SK-N-SH treated with all-trans-retinoic acid at 6 μM for 48 hours (cell line): ENCODE measurements at regions not wholly inside any gene's neighbourhood (a gene's known extent, or its start where the extent isn't known, plus 50 kb on each side); places are given as distances from the start of the nearest gene placed in this dataset.

Experiments
- ATAC-seq: fragments of 200-7000 bp; cut with Tn5 transposase; 3 replicates; pipeline ENCODE4 v1.9.1; 2020; ENCODE audit warnings: mild to moderate bottlenecking, moderate library complexity
- ARNTL ChIP-seq: fragments of 450-650 bp; formaldehyde crosslinking; IDR thresholded peaks from 2 replicates; pipeline ENCODE4 v1.5.0; 2020; ENCODE audit warnings: low read depth, mild to moderate bottlenecking, moderate library complexity, borderline replicate concordance
- BACH2 ChIP-seq: fragments of 250-450 bp; sonication (Bioruptor Pico); IDR thresholded peaks from 2 replicates; pipeline ENCODE4 v1.9.0; 2021; ENCODE audit warnings: mild to moderate bottlenecking, borderline replicate concordance
- CSDC2 ChIP-seq: fragments of 250-450 bp; sonication (Bioruptor Pico); IDR thresholded peaks from 2 replicates; pipeline ENCODE4 v1.5.0; 2020; ENCODE audit warnings: mild to moderate bottlenecking, moderate library complexity
- ESRRG ChIP-seq: fragments of 250-450 bp; sonication (Bioruptor Pico); IDR thresholded peaks from 2 replicates; pipeline ENCODE4 v1.6.1; 2021; ENCODE audit warnings: mild to moderate bottlenecking
- GLIS3 ChIP-seq: fragments of 250-450 bp; sonication (Bioruptor Pico); IDR thresholded peaks from 2 replicates; pipeline ENCODE4 v1.5.0; 2020; ENCODE audit warnings: mild to moderate bottlenecking, moderate library complexity
- ISL1 ChIP-seq: fragments of 250-450 bp; sonication (Bioruptor Pico); IDR thresholded peaks from 2 replicates; pipeline ENCODE4 v2.1.2; 2022; ENCODE audit warnings: mild to moderate bottlenecking, moderate library complexity
- OSR1 ChIP-seq: fragments of 250-450 bp; sonication (Bioruptor Pico); IDR thresholded peaks from 2 replicates; pipeline ENCODE4 v1.8.0; 2022; ENCODE audit warnings: moderate library complexity, mild to moderate bottlenecking, inconsistent platforms
- PPARA ChIP-seq: fragments of 250-450 bp; sonication (Bioruptor Pico); IDR thresholded peaks from 2 replicates; pipeline ENCODE4 v1.5.0; 2020; ENCODE audit warnings: mild to moderate bottlenecking, borderline replicate concordance
- RARB ChIP-seq: fragments of 250-450 bp; sonication (Bioruptor Pico); IDR thresholded peaks from 2 replicates; pipeline ENCODE4 v1.8.0; 2021; ENCODE audit warnings: mild to moderate bottlenecking, moderate library complexity
- SNAI2 ChIP-seq: fragments of 250-450 bp; sonication (Bioruptor Pico); IDR thresholded peaks from 2 replicates; pipeline ENCODE4 v1.5.0; 2020; ENCODE audit warnings: mild to moderate bottlenecking, moderate library complexity
- TCF4 ChIP-seq: fragments of 250-450 bp; sonication (Bioruptor Pico); IDR thresholded peaks from 2 replicates; pipeline ENCODE4 v1.8.0; 2021; ENCODE audit warnings: mild to moderate bottlenecking, moderate library complexity, borderline replicate concordance
- TOX ChIP-seq: fragments of 250-450 bp; sonication (Bioruptor Pico); IDR thresholded peaks from 2 replicates; pipeline ENCODE4 v1.8.0; 2021; ENCODE audit warnings: mild to moderate bottlenecking, moderate library complexity, borderline replicate concordance
- ZFP3 ChIP-seq: fragments of 250-450 bp; sonication (Bioruptor Pico); IDR thresholded peaks from 2 replicates; pipeline ENCODE4 v1.5.0; 2020; ENCODE audit warnings: mild to moderate bottlenecking, moderate library complexity
- ZFP30 ChIP-seq: fragments of 450-650 bp; formaldehyde crosslinking; IDR thresholded peaks from 2 replicates; pipeline ENCODE4 v1.5.0; 2022; ENCODE audit warnings: mild to moderate bottlenecking, moderate library complexity
- ZNF565 ChIP-seq: fragments of 450-650 bp; formaldehyde crosslinking; conservative IDR thresholded peaks from 2 replicates; pipeline ENCODE4 v1.5.0; 2020; ENCODE audit warnings: low read depth, mild to moderate bottlenecking, moderate library complexity
- ZNF70 ChIP-seq: fragments of 450-650 bp; formaldehyde crosslinking; IDR thresholded peaks from 2 replicates; pipeline ENCODE4 v1.5.0; 2020; ENCODE audit warnings: mild to moderate bottlenecking, moderate library complexity
- TF ChIP-seq, protein P1 (sequence below): fragments of 250-450 bp; sonication (Bioruptor Pico); IDR thresholded peaks from 2 replicates; pipeline ENCODE4 v1.8.0; 2021; ENCODE audit warnings: low read depth, mild to moderate bottlenecking, moderate library complexity, borderline replicate concordance
- TF ChIP-seq, protein P2 (sequence below): fragments of 250-450 bp; sonication (Bioruptor Pico); IDR thresholded peaks from 2 replicates; pipeline ENCODE4 v1.5.1; 2020; ENCODE audit warnings: low read depth, mild to moderate bottlenecking, moderate library complexity
- TF ChIP-seq, protein P3 (sequence below): fragments of 250-450 bp; sonication (Bioruptor Pico); IDR thresholded peaks from 2 replicates; pipeline ENCODE4 v1.5.0; 2020; ENCODE audit warnings: mild to moderate bottlenecking, moderate library complexity
- TF ChIP-seq, protein P4 (sequence below): fragments of 250-450 bp; sonication (Bioruptor Pico); IDR thresholded peaks from 2 replicates; pipeline ENCODE4 v1.8.0; 2020; ENCODE audit warnings: mild to moderate bottlenecking, moderate library complexity, borderline replicate concordance

DNA sequence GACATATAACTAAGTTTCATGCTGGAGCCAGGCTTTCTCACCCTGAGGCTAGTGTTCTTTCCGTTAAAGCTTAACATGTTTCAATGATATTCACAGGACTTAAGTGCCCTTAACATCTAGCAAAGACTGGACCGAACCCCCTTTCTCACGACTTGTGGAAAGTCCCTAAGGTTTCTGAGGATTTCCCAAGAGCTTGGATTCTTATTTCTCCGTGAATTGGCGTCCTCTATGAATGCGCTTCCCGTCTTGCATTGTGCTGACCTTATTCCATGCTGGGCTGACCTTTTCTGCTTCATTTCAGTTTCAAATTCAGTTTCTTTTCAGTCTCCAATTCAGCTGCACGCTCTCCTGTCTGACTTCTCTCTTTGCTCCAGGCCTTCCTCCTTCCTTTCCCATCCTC is 206.4 kb downstream of the HS3ST3A1 start:
- ATAC-seq: no peak
- TF ChIP-seq TOX (CRISPR knock-in tag): no peak
- TF ChIP-seq ISL1: no peak
- TF ChIP-seq, protein P1, sequence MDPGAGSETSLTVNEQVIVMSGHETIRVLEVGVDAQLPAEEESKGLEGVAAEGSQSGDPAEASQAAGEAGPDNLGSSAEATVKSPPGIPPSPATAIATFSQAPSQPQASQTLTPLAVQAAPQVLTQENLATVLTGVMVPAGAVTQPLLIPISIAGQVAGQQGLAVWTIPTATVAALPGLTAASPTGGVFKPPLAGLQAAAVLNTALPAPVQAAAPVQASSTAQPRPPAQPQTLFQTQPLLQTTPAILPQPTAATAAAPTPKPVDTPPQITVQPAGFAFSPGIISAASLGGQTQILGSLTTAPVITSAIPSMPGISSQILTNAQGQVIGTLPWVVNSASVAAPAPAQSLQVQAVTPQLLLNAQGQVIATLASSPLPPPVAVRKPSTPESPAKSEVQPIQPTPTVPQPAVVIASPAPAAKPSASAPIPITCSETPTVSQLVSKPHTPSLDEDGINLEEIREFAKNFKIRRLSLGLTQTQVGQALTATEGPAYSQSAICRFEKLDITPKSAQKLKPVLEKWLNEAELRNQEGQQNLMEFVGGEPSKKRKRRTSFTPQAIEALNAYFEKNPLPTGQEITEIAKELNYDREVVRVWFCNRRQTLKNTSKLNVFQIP (CRISPR knock-in tag): no peak
- TF ChIP-seq CSDC2: no peak
- TF ChIP-seq BACH2 (CRISPR knock-in tag): no peak
- no peak for TF ChIP-seq PPARA (CRISPR knock-in tag)
- TF ChIP-seq ESRRG (CRISPR knock-in tag): no peak
- TF ChIP-seq TCF4 (CRISPR knock-in tag): no peak
- TF ChIP-seq, protein P2, sequence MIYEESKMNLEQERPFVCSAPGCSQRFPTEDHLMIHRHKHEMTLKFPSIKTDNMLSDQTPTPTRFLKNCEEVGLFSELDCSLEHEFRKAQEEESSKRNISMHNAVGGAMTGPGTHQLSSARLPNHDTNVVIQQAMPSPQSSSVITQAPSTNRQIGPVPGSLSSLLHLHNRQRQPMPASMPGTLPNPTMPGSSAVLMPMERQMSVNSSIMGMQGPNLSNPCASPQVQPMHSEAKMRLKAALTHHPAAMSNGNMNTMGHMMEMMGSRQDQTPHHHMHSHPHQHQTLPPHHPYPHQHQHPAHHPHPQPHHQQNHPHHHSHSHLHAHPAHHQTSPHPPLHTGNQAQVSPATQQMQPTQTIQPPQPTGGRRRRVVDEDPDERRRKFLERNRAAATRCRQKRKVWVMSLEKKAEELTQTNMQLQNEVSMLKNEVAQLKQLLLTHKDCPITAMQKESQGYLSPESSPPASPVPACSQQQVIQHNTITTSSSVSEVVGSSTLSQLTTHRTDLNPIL (CRISPR knock-in tag): no peak
- TF ChIP-seq ARNTL (CRISPR knock-in tag): no peak
- no peak for TF ChIP-seq ZNF565
- no peak for TF ChIP-seq GLIS3
- TF ChIP-seq, protein P3, sequence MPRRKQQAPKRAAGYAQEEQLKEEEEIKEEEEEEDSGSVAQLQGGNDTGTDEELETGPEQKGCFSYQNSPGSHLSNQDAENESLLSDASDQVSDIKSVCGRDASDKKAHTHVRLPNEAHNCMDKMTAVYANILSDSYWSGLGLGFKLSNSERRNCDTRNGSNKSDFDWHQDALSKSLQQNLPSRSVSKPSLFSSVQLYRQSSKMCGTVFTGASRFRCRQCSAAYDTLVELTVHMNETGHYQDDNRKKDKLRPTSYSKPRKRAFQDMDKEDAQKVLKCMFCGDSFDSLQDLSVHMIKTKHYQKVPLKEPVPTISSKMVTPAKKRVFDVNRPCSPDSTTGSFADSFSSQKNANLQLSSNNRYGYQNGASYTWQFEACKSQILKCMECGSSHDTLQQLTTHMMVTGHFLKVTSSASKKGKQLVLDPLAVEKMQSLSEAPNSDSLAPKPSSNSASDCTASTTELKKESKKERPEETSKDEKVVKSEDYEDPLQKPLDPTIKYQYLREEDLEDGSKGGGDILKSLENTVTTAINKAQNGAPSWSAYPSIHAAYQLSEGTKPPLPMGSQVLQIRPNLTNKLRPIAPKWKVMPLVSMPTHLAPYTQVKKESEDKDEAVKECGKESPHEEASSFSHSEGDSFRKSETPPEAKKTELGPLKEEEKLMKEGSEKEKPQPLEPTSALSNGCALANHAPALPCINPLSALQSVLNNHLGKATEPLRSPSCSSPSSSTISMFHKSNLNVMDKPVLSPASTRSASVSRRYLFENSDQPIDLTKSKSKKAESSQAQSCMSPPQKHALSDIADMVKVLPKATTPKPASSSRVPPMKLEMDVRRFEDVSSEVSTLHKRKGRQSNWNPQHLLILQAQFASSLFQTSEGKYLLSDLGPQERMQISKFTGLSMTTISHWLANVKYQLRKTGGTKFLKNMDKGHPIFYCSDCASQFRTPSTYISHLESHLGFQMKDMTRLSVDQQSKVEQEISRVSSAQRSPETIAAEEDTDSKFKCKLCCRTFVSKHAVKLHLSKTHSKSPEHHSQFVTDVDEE: no peak
- TF ChIP-seq SNAI2 (CRISPR knock-in tag): no peak

DNA sequence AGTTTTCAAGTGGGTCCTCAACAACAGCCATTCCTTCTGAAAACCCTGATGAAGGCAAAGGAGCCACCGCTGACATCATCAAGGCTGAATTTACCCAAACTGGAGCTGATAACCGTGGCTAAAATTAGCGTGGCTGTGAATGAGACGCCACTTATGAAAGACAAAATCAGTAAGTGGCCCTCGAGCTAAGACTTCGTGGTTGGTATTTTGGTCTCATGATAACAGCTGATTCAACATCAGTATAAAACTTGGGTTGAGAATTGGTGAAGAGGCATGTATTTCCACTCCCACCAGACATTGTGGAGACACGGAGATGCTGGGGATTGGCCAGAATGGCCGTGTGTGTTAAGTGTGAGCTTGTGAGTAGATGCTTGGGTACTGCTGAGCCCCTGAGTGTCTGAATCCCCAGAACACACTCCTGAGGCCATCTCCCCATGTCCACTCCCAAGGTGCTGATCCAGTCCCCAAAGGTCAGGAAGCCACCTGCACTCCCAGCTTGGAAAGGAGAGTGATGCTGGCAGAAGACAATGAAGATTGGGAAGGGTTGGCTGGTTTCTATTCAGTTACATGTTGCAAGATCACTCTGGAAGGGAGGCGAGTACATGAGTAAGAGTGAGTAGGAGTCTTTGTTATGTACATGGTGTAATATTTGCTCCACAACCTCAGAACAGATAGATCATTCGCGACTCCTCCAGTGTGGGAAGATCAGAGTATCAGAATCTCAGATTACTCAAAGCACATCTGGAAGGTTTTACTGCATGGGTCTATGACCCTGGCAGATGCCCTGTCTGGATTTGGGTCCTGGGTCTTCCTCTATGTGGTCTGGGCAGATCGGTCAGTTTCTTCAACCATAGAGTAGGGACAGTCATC is 207.7 kb downstream of the HS3ST3A1 start:
- ATAC-seq: no peak
- no peak for TF ChIP-seq ZFP30
- TF ChIP-seq, protein P3: no peak
- no peak for TF ChIP-seq GLIS3
- no peak for TF ChIP-seq CSDC2
- TF ChIP-seq OSR1 (CRISPR knock-in tag): no peak

DNA sequence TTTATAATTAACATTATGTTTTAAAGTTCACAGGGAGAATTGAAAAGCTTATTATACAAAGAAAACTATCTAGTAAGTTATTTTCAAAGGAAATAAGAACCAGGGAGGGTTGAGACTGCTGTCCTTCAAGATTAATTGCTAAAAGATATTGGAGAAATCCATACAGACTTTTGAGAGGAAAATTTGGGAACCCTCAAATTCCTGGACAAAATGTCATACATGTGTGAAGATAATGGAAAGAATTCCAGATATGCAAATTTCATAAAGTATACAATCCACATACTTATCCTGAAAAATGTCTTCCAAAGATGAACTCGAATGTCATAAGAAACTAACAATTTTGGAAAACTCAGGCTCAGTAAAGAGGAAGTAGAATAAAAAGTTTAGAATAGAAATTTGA is 213.8 kb downstream of the HS3ST3A1 start:
- no peak for ATAC-seq

More for the DNA sequence above, 213.8 kb downstream of the HS3ST3A1 start:
- TF ChIP-seq ZFP3 (CRISPR knock-in tag) (no peak), ESRRG (CRISPR knock-in tag) (no peak), ZNF70 (CRISPR knock-in tag) (no peak), ZNF565 (no peak), PPARA (CRISPR knock-in tag) (no peak), OSR1 (CRISPR knock-in tag) (no peak), RARB (CRISPR knock-in tag) (no peak), TOX (CRISPR knock-in tag) (no peak), ISL1 (no peak), ZFP30 (no peak)
- TF ChIP-seq, protein P4, sequence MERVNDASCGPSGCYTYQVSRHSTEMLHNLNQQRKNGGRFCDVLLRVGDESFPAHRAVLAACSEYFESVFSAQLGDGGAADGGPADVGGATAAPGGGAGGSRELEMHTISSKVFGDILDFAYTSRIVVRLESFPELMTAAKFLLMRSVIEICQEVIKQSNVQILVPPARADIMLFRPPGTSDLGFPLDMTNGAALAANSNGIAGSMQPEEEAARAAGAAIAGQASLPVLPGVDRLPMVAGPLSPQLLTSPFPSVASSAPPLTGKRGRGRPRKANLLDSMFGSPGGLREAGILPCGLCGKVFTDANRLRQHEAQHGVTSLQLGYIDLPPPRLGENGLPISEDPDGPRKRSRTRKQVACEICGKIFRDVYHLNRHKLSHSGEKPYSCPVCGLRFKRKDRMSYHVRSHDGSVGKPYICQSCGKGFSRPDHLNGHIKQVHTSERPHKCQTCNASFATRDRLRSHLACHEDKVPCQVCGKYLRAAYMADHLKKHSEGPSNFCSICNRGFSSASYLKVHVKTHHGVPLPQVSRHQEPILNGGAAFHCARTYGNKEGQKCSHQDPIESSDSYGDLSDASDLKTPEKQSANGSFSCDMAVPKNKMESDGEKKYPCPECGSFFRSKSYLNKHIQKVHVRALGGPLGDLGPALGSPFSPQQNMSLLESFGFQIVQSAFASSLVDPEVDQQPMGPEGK (CRISPR knock-in tag): no peak
- TF ChIP-seq, protein P3: no peak
